HCT116 (cell line): ENCODE measurements at regions not wholly inside any gene's neighbourhood (a gene's known extent, or its start where the extent isn't known, plus 50 kb on each side); places are given as distances from the start of the nearest gene placed in this dataset.

ENCODE experiments used
- CEBPB ChIP-seq: IDR thresholded peaks from 2 replicates; pipeline ENCODE4 v1.6.1; 2012; ENCODE audit warnings: low read depth
- CTCF ChIP-seq, 3 experiments: fragments of 200-600 bp in 1 of 3; sonication (generic) in 1 of 3; IDR thresholded peaks in 2 of 3; conservative IDR thresholded peaks in 1 of 3; 2 replicates each; pipeline ENCODE4 v1.5.1; 2012 to 2017; ENCODE audit warnings: low read depth in 2 of 3, low read length in 2 of 3, antibody characterized with exemption in 1 of 3, borderline replicate concordance in 1 of 3, control low read depth in 1 of 3, mild to moderate bottlenecking in 1 of 3, mixed read lengths in 1 of 3, mixed run types in 1 of 3, moderate library complexity in 1 of 3; ENCODE audit not compliant: insufficient read depth in 1 of 3
- EZH2 ChIP-seq: fragments of 200-600 bp; sonication (generic); IDR thresholded peaks from 2 replicates; pipeline ENCODE4 v1.6.1; 2017; ENCODE audit warnings: antibody characterized with exemption, mixed run types
- MAX ChIP-seq: IDR thresholded peaks from 2 replicates; pipeline ENCODE4 v1.6.1; 2012
- POLR2A ChIP-seq: IDR thresholded peaks from 2 replicates; pipeline ENCODE4 v1.7.0; 2011; ENCODE audit warnings: borderline replicate concordance; ENCODE audit not compliant: insufficient read depth, insufficient read length; ENCODE audit errors: extremely low read depth
- SIN3A ChIP-seq: IDR thresholded peaks from 2 replicates; pipeline ENCODE4 v1.6.1; 2012; ENCODE audit warnings: low read depth
- SP1 ChIP-seq: IDR thresholded peaks from 2 replicates; pipeline ENCODE4 v1.6.1; 2012; ENCODE audit warnings: low read depth
- YY1 ChIP-seq: IDR thresholded peaks from 2 replicates; pipeline ENCODE4 v1.6.1; 2011; ENCODE audit warnings: low read length, low read depth, moderate library complexity, mild to moderate bottlenecking; ENCODE audit not compliant: insufficient replicate concordance; ENCODE audit errors: extremely low read depth
- ZFX ChIP-seq: fragments of 450-650 bp; IDR thresholded peaks from 2 replicates; pipeline ENCODE4 v1.6.1; 2017

DNA sequence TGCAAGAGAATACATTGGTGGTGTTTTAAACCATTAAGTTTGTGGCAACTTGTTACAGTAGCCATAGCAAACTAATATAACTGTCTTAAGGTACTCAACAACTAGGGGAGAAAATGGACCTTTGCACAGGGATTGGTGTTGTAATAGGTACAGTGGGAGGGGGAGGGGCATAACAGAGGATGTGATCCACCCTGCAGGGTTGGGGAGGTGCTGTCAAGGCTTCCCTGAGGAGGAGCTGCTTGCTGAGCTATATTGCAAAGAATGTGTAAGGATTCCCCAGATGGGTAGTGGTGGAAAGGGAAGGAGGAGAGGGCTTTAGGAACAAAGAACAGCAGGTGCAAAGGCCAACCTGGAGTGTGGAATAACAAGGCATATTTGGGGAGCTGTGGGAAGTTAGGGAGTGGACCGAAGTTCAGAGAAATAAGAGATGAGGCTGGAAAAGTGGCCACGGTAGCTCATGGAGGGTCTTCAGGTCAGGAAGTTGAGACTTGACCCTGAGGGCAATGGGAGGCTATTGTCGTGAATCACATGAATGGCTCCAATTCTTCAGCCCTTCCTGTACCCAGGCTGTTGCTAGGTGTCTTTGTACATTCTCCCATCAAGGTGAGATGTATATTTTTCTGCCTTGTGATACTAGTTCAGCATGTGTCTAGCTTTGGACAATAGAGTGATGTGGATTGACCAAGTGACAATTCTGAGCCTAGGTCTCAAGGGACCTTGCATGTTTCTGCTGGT lies 168.6 kb upstream of the CSF3R start:
- TF ChIP-seq ZFX (no peak), YY1 (no peak), SP1 (no peak), EZH2 (no peak), CTCF (IDR thresholded peaks at IDR 0.05 in 2 of 3, conservative IDR thresholded peaks at IDR 0.05 in 1 of 3; ENCODE audit: borderline replicate concordance in 1 of 3, insufficient read depth in 1 of 3, low read depth in 2 of 3, low read length in 2 of 3) (no peak), SIN3A (no peak), MAX (no peak), POLR2A (no peak), CEBPB (no peak)
